Suprapubic skin (tissue), 3 donors: ENCODE measurements at regions not wholly inside any gene's neighbourhood (a gene's known extent, or its start where the extent isn't known, plus 50 kb on each side); places are given as distances from the start of the nearest gene placed in this dataset.

Experiments used
- CTCF ChIP-seq, 2 donors: fragments of 200-600 bp in 1 of 2; fragments of 450-650 bp in 1 of 2; sonication (generic) in 1 of 2; IDR thresholded peaks; one replicate each; pipeline ENCODE4 v1.5.1; 2016 to 2019; ENCODE audit warnings: antibody characterized with exemption in 2 of 2, mild to moderate bottlenecking in 1 of 2, moderate library complexity in 1 of 2
- POLR2A ChIP-seq, 2 donors: fragments of 450-650 bp; IDR thresholded peaks; one replicate each; pipeline ENCODE4 v1.6.1; 2017; ENCODE audit warnings: antibody characterized with exemption in 2 of 2, mild to moderate bottlenecking in 2 of 2, moderate library complexity in 2 of 2

- no peak for TF ChIP-seq POLR2A (IDR thresholded peaks at IDR 0.05)
- TF ChIP-seq CTCF (IDR thresholded peaks at IDR 0.05), result no peak
Observed at GRCh38 chr16:80008857-80009256, 408.3 kb upstream of the MAF start.
